ENCODE measurements at regions not wholly inside any gene's neighbourhood (a gene's known extent, or its start where the extent isn't known, plus 50 kb on each side); places are given as distances from the start of the nearest gene placed in this dataset.

- Histone ChIP-seq H4K20me1 (ENCODE audit: insufficient read depth, low read length) (no peaks in the 10 kb centered on the region), H2AK9ac (replicated peaks; ENCODE audit: low read depth, low read length, poor library complexity) (no peak overlapping the region), H3K4me1 (ENCODE audit: control insufficient read depth, insufficient read depth, low read length) (no peaks in the 10 kb centered on the region), H4K5ac (ENCODE audit: low read depth, low read length) (no peak overlapping the region), H3K27me3 (ENCODE audit: control insufficient read depth, insufficient read depth, low read length) (no peaks in the 10 kb centered on the region; the same call in 1 of the 2 replicates), H2BK20ac (ENCODE audit: low read depth, low read length) (no peak overlapping the region), H3K9me1 (ENCODE audit: insufficient read depth, low read length) (no peaks in the 10 kb centered on the region; the same call in 1 of the 2 replicates), H2BK120ac (ENCODE audit: low read depth, low read length) (no peak overlapping the region), H3K9ac (ENCODE audit: low read depth, low read length) (no peak overlapping the region), H2BK5ac (ENCODE audit: low read depth, low read length, poor library complexity, severe bottlenecking) (no peak overlapping the region), H3K79me1 (ENCODE audit: low read depth in 1 of 2, low read length in 2 of 2) (no peaks in the 10 kb centered on the region), H3K23ac (ENCODE audit: low read depth, low read length) (no peak overlapping the region), H3K27ac (ENCODE audit: insufficient read depth, low read length) (no peak overlapping the region), H4K8ac (ENCODE audit: low read depth in 2 of 2, low read length in 2 of 2) (no peak overlapping the region), H3K14ac (replicated peaks; ENCODE audit: low read depth, low read length) (no peak overlapping the region), H2AFZ (replicated peaks; ENCODE audit: low read length, poor library complexity) (no peak overlapping the region), H3K18ac (ENCODE audit: low read depth, low read length) (no peak overlapping the region), H3K56ac (ENCODE audit: extremely low read depth, insufficient read depth, low read length) (no peak overlapping the region), H3K36me3 (ENCODE audit: control insufficient read depth, insufficient read depth, low read length) (no peaks in the 10 kb centered on the region), H3K9me3 (ENCODE audit: control insufficient read depth, insufficient read depth, low read length) (no peaks in the 10 kb centered on the region), H4K91ac (ENCODE audit: insufficient read depth, low read depth, low read length) (no peak overlapping the region), H2BK15ac (ENCODE audit: low read depth, low read length) (no peak overlapping the region), H3K4me2 (ENCODE audit: low read depth, low read length) (no peak overlapping the region), H2AK5ac (ENCODE audit: low read depth, low read length) (no peak overlapping the region), H3K4me3 (ENCODE audit: insufficient read depth, low read depth, low read length) (no peak overlapping the region), H3K4ac (ENCODE audit: low read depth, low read length) (no peak overlapping the region)
- no TSS peak for BruUV-seq (replicated peaks)
- intact Hi-C loops (cut with micrococcal nuclease) (no loop called here), in situ Hi-C loops (cut with MboI; ENCODE audit: low sequenced_read_pairs) (no loop called here), dilution Hi-C loops (cut with HindIII; ENCODE audit: low sequenced_read_pairs, unreplicated experiment) (no loop called here)
- ATAC-seq (ENCODE audit: low read depth) (no peak), DNase-seq (no peak)
- ChIA-PET CTCF (no interaction called here), POLR2A (ENCODE audit: unreplicated experiment) (no interaction called here)
- TF ChIP-seq ELK1 (IDR thresholded peaks at IDR 0.05; ENCODE audit: borderline replicate concordance, low read depth, low read length) (no peak), NFE2L2 (IDR thresholded peaks at IDR 0.05; ENCODE audit: low read depth, low read length) (no peak), SMC3 (IDR thresholded peaks at IDR 0.05; ENCODE audit: low read depth, low read length) (no peak), RCOR1 (IDR thresholded peaks at IDR 0.05; ENCODE audit: insufficient replicate concordance, low read length) (no peak), POLR2A (IDR thresholded peaks at IDR 0.05; ENCODE audit: low read depth, low read length) (no peak), BHLHE40 (IDR thresholded peaks at IDR 0.05; ENCODE audit: low read depth, low read length) (no peak)
- WGBS, 2 experiments (ENCODE audit: extremely low coverage in 2 of 2, insufficient read length in 1 of 2) = no CpG with 5 or more reads among the region's 5 CpGs
Measured at GRCh38 chr3:72160351-72160750, 375.4 kb upstream of the PROK2 start.

Measured in IMR-90 (cell line).